ENCODE measurements at regions not wholly inside any gene's neighbourhood (a gene's known extent, or its start where the extent isn't known, plus 50 kb on each side); places are given as distances from the start of the nearest gene placed in this dataset.
"Not testable (repeated sequence)": the region's sequence is repeated elsewhere in the genome, so short reads cannot be mapped to it uniquely, and the experiment has no call there.

GRCh38 chr10:130715686-130716670 is 579.8 kb downstream of the GLRX3 start:
- TF ChIP-seq POLR2A (IDR thresholded peaks at IDR 0.05) (no peak), CTCF (IDR thresholded peaks at IDR 0.05) (no peak)
- no peaks in the 10 kb centered on the region for H3K36me3 ChIP-seq
- H3K9me3 ChIP-seq: no peaks in the 10 kb centered on the region
- intact Hi-C loops (cut with DNase I): no loop called here
- 78 to 87% methylated on average over 7 to 10 of the region's 12 CpGs for WGBS, 2 donors
- H3K27me3 ChIP-seq: peaks cover 0 to 21% (median 0%) of the 10 kb centered on the region in 4 donors
- H3K4me3 ChIP-seq: no peak overlapping the region
- no peak for DNase-seq
- H3K4me1 ChIP-seq: no peaks in the 10 kb centered on the region
- H3K27ac ChIP-seq: no peak overlapping the region

GRCh38 chr10:130717083-130717482 is 580.9 kb downstream of the GLRX3 start:
- no peak for DNase-seq
- Histone ChIP-seq H3K36me3 (no peaks in the 10 kb centered on the region), H3K27ac (no peak overlapping the region), H3K27me3 (peaks cover 0 to 20% (median 0%) of the 10 kb centered on the region in 4 donors), H3K9me3 (no peaks in the 10 kb centered on the region), H3K4me3 (no peak overlapping the region), H3K4me1 (no peaks in the 10 kb centered on the region)
- intact Hi-C loops (cut with DNase I): no loop called here
- 59 to 73% methylated on average over 7 of the region's 7 CpGs for WGBS, 2 donors
- no peak for TF ChIP-seq CTCF (IDR thresholded peaks at IDR 0.05)
- no peak for TF ChIP-seq POLR2A (IDR thresholded peaks at IDR 0.05)

- H3K27ac ChIP-seq; H3K4me3 ChIP-seq; H3K9me3 ChIP-seq; H3K36me3 ChIP-seq; H3K4me1 ChIP-seq; intact Hi-C loops (cut with DNase I); DNase-seq: not testable (repeated sequence)
- WGBS, 2 donors: 56 to 58% methylated on average over 9 of the region's 9 CpGs
- H3K27me3 ChIP-seq: peaks cover 0 to 12% (median 0%) of the 10 kb centered on the region in 4 donors
Measured at GRCh38 chr10:130718744-130719447, 582.7 kb downstream of the GLRX3 start.

- intact Hi-C loops (cut with DNase I): no loop called here
- 20 to 45% methylated on average over 2 of the region's 2 CpGs for WGBS, 2 donors
- no peak for TF ChIP-seq CTCF (IDR thresholded peaks at IDR 0.05)
- no peak for TF ChIP-seq POLR2A (IDR thresholded peaks at IDR 0.05)
Measured at GRCh38 chr10:130719448-130719752, 583.2 kb downstream of the GLRX3 start.

GRCh38 chr10:130720235-130720634 is 584.0 kb downstream of the GLRX3 start:
- TF ChIP-seq POLR2A (IDR thresholded peaks at IDR 0.05) (no peak), CTCF (IDR thresholded peaks at IDR 0.05) (no peak)
- Histone ChIP-seq H3K36me3 (no peaks in the 10 kb centered on the region), H3K27ac (no peak overlapping the region), H3K4me1 (no peaks in the 10 kb centered on the region), H3K9me3 (no peaks in the 10 kb centered on the region), H3K4me3 (no peak overlapping the region), H3K27me3 (no peaks in the 10 kb centered on the region)
- DNase-seq: no peak
- intact Hi-C loops (cut with DNase I): no loop called here
- 70 to 82% methylated on average over 3 to 5 of the region's 5 CpGs for WGBS, 2 donors

More at GRCh38 chr10:130719448-130719752, 583.2 kb downstream of the GLRX3 start:
- no peak for DNase-seq
- H3K36me3 ChIP-seq: no peaks in the 10 kb centered on the region
- no peaks in the 10 kb centered on the region for H3K4me1 ChIP-seq
- no peak overlapping the region for H3K4me3 ChIP-seq
- H3K27me3 ChIP-seq: peaks cover 0 to 7% (median 0%) of the 10 kb centered on the region in 4 donors
- H3K9me3 ChIP-seq: no peaks in the 10 kb centered on the region
- no peak overlapping the region for H3K27ac ChIP-seq
